Fibroblast of the aortic adventitia (primary cell): ENCODE measurements at regions not wholly inside any gene's neighbourhood (a gene's known extent, or its start where the extent isn't known, plus 50 kb on each side); places are given as distances from the start of the nearest gene placed in this dataset.
"Not testable (repeated sequence)": the region's sequence is repeated elsewhere in the genome, so short reads cannot be mapped to it uniquely, and the experiment has no call there.

ENCODE experiments used
- DNase-seq: peaks from one replicate; pipeline ENCODE4 v3.0.0-alpha.2; 2010; ENCODE audit warnings: low read depth
- H3K4me3 ChIP-seq: 2 replicates; pipeline ENCODE4 v1.5.1; 2011; ENCODE audit warnings: low read depth, mild to moderate bottlenecking, control low read depth, low read length, moderate library complexity
- TF ChIP-seq, protein P1 (sequence below): IDR thresholded peaks from 2 replicates; pipeline ENCODE4 v1.5.1; 2011; ENCODE audit warnings: mild to moderate bottlenecking, low read length, control low read depth, inconsistent platforms; ENCODE audit not compliant: insufficient read depth

DNA sequence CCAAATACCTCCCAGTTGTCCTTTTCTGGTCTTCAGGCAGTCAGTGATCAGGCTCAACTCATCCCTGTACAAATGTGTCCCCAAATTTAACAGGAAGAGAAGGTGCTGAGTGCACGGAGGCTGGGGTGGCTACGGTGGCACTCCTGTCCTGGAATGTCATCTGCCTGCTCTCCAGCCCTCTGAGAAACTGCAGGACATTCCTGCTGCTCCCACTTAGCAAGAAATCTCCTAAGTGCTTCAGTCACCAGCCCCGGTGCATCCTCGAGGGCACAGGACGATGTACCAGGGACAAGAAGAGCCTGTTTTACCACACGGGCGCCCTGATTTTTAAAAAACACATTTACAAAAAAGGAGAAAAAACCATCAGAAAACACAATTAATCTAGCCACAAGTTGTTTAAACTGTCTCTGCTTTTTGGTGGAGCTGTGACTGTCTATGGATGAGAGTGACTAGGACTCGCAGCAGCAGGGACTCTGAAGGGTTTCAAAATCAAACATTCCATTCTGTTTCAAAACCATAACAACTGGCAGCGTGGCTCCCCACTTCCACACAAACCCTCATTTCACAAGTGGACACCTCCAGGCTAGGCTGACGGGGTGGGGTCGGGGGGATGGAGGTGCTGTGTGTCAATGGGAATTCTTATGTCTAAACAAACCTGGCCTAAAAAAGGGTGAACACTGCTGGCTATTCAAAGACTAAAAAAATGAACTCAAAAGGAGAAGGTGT, 65.3 kb upstream of the CNEP1R1 start:
- H3K4me3 ChIP-seq: no peak overlapping the region
- no peak for DNase-seq
- TF ChIP-seq, protein P1, sequence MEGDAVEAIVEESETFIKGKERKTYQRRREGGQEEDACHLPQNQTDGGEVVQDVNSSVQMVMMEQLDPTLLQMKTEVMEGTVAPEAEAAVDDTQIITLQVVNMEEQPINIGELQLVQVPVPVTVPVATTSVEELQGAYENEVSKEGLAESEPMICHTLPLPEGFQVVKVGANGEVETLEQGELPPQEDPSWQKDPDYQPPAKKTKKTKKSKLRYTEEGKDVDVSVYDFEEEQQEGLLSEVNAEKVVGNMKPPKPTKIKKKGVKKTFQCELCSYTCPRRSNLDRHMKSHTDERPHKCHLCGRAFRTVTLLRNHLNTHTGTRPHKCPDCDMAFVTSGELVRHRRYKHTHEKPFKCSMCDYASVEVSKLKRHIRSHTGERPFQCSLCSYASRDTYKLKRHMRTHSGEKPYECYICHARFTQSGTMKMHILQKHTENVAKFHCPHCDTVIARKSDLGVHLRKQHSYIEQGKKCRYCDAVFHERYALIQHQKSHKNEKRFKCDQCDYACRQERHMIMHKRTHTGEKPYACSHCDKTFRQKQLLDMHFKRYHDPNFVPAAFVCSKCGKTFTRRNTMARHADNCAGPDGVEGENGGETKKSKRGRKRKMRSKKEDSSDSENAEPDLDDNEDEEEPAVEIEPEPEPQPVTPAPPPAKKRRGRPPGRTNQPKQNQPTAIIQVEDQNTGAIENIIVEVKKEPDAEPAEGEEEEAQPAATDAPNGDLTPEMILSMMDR: no peak

DNA sequence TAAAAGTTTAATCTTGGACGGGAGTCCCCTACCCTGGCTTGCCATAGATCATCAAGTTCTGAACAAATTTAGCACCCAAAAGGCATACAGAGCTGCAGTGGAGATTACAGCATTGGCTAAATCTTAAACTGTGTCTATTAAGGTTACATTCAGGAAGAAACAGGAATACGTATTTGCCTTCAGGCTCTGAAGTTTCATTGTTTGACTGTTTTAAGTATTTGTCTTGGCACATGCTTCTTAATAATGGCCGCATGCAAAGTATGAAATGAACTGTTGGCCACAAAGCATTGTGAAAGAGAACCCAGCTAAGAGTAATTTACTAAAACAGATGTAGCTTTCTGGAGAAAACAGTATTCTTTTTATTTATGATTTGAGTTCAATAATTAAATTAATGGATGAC, 63.9 kb upstream of the CNEP1R1 start:
- peak; percentile 75 for DNase-seq
- no peak overlapping the region for H3K4me3 ChIP-seq
- TF ChIP-seq, protein P1: no peak

DNA sequence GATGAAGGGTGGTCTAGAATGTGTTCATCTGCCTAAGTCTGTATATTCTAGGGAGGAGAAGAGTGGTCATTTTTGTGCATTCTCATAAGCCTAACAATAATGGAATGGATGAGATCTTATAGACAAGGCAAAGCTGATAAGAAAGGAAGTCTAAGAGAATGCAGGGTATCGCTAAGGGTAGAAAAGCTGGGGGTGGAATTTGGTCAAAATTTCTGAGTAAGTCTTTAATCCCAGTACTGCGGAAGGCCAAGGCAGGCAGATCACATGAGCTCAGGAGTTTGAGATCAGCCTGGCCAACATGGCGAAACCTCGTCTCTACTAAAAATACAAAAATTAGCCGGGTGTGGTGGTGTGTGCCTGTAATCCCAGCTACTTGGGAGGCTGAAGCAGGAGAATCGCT, 62.5 kb upstream of the CNEP1R1 start:
- H3K4me3 ChIP-seq: not testable (repeated sequence)

DNA sequence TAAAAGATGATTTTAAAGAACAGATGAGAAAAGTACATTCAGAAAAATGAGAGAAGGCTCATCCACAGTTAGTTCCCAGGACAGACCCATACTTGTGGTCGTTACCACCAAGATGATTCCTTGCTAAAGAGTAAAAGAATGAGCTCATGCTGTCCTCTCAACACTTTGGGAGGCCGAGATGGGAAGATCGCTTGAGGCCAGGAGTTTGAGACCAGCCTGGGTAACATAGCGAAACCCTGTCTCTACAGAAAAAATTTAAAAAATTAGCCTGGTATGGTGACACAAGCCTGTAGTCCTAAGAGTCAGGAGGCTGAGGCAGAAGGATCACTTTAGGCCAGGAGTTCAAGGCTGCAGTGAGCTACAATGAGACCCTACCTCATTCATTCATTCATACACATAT, 60.7 kb upstream of the CNEP1R1 start:
- TF ChIP-seq, protein P1: no peak
- no peak for DNase-seq
- H3K4me3 ChIP-seq: no peak overlapping the region

More for the DNA sequence above, 62.5 kb upstream of the CNEP1R1 start:
- not testable (repeated sequence) for DNase-seq

DNA sequence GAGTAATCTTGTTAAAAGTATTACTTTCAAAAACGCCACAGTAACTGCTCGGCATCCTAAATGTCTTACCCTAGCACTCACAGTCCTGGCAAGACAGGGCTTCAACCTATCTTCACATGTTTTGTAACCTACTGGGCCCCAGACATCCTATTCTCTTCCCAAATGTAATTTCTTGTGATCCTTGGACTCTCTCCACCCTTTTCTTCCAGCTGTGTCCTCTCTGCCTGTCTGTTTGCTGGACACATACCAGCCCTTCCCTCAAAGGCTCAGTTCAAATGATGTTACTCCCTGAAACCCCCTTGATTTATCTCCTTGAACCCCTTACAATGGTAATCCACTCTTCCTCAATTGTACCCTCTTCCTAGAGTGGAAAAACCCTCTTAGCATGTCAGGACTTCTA, 60.1 kb upstream of the CNEP1R1 start:
- TF ChIP-seq, protein P1: no peak
- H3K4me3 ChIP-seq: no peak overlapping the region
- DNase-seq: peak; percentile 42

DNA sequence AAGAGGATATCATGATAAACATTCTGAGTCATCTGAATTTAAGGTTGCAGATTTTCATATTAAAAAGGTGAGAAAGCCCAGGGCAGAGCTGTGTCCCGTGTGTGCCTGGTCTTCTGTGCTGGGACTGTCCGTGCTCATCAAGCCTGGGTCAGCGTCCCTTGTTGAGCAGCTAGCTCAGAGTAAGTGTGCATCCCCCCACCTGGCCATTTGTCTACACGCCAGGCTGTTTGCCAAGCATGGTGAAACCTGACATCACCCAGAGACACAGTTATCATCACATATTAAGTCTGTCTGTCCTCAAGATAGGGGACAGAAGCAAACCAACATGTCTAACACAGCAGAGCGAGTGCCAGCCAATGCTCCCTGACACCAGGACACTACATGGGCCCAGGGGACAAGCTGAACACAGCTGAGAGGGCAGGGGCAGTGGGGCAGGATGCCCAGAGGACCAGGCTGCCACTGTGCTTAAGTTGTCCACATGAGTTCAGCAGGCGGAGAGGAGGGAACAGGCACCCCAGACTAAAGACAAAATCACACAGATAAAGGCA, 57.9 kb upstream of the CNEP1R1 start:
- TF ChIP-seq, protein P1: no peak
- DNase-seq: no peak
- H3K4me3 ChIP-seq: no peak overlapping the region

DNA sequence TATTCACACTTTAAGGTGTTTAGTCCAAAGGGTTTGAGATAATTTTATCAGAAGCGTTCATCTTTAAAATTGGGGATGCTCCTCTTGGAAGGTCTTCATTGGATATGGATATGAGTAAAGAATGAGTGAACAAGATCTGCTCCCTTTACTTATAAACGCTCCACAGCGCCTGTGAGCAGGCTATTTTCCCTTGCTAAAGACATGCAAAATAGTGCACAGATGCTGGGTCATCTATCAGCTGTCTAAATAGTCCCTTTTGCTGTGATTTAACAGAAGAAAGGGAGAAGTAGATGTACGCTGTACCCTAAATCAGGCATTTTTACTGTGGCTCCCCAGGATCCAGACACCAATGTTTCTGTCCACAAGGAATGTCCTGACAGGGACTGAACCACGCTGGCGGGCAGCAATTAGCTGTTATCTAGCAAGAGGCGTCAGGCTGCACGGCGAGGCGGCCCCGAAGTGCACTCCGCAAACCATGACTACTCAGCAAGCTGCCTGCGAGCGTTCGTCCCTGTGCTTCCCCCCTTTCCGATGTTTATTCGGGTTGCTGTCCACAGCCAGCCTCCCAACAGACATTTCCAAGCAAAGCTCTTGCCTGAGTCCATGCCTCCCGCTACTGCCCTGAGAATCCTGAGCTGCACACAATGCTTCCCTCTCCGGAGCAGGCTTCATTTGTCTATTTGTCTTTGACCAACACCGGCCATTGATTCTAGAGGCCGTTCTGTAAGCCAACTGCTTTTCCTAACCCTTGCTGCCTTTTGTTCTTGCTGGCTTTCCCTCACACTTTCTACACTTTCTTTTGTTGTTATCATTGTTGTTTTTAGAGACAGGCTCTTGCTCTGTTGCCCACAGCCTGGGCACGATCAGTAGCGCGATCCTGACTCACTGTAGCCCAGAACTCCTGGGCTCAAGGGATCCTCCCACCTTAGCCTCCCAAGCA, 55.7 kb upstream of the CNEP1R1 start:
- no peak for DNase-seq
- TF ChIP-seq, protein P1: no peak
- H3K4me3 ChIP-seq: no peak overlapping the region
